ENCODE measurements at regions not wholly inside any gene's neighbourhood (a gene's known extent, or its start where the extent isn't known, plus 50 kb on each side); places are given as distances from the start of the nearest gene placed in this dataset.
"Not testable (repeated sequence)": the region's sequence is repeated elsewhere in the genome, so short reads cannot be mapped to it uniquely, and the experiment has no call there.

DNA sequence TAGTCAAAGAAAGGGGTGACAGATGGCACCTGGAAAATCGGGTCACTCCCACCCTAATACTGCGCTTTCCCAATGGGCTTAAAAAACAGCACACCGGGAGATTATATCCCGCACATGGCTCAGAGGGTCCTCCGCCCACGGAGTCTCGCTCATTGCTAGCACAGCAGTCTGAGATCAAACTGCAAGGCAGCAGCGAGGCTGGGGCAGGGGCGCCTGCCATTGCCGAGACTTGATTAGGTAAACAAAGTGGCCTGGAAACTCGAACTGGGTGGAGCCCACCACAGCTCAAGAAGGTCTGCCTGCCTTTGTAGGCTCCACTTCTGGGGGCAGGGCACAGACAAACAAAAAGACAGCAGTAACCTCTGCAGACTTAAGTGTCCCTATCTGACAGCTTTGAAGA, 159.1 kb downstream of the NFKBIZ start:
- TF ChIP-seq POLR2A (IDR thresholded peaks at IDR 0.05) = not testable (repeated sequence)
- TF ChIP-seq, protein P1, sequence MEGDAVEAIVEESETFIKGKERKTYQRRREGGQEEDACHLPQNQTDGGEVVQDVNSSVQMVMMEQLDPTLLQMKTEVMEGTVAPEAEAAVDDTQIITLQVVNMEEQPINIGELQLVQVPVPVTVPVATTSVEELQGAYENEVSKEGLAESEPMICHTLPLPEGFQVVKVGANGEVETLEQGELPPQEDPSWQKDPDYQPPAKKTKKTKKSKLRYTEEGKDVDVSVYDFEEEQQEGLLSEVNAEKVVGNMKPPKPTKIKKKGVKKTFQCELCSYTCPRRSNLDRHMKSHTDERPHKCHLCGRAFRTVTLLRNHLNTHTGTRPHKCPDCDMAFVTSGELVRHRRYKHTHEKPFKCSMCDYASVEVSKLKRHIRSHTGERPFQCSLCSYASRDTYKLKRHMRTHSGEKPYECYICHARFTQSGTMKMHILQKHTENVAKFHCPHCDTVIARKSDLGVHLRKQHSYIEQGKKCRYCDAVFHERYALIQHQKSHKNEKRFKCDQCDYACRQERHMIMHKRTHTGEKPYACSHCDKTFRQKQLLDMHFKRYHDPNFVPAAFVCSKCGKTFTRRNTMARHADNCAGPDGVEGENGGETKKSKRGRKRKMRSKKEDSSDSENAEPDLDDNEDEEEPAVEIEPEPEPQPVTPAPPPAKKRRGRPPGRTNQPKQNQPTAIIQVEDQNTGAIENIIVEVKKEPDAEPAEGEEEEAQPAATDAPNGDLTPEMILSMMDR (IDR thresholded peaks at IDR 0.05) = not testable (repeated sequence)

Data from right lobe of liver (tissue), 4 donors.